IMR-90 (cell line): ENCODE measurements at regions not wholly inside any gene's neighbourhood (a gene's known extent, or its start where the extent isn't known, plus 50 kb on each side); places are given as distances from the start of the nearest gene placed in this dataset.

ENCODE experiments used
- ATAC-seq: fragments of 200-7000 bp; cut with Tn5 transposase; 2 replicates; pipeline ENCODE4 v1.9.1; 2020; ENCODE audit warnings: low read depth, mild to moderate bottlenecking, moderate library complexity
- BruUV-seq: library from RNA; stranded (reverse); fragments of 400-500 nt; replicated peaks from 2 replicates; lab custom pipeline; 2021; lab: Mats Ljungman, UMichigan
- CTCF ChIA-PET: fragments of 300-600 bp; formaldehyde crosslinking; extraction: SDS; loops from one replicate; lab custom pipeline; 2021; ENCODE audit warnings: antibody characterized with exemption; lab: Yijun Ruan, JAX
- POLR2A ChIA-PET: fragments of 300-600 bp; sonication (Branson Sonifier 250); formaldehyde crosslinking; loops from one replicate; lab custom pipeline; 2022; ENCODE audit warnings: antibody characterized with exemption; ENCODE audit not compliant: unreplicated experiment; lab: Charles Lee
- DNase-seq: peaks from one replicate; pipeline ENCODE4 v3.0.0; 2013
- H2AFZ ChIP-seq: replicated peaks from 2 replicates; pipeline ENCODE3; 2013; ENCODE audit warnings: low read length, mild to moderate bottlenecking; ENCODE audit not compliant: poor library complexity
- H2AK5ac ChIP-seq: 2 replicates; pipeline ENCODE4 v1.6.1; 2013; ENCODE audit warnings: low read depth, low read length, inconsistent platforms
- H2AK9ac ChIP-seq: replicated peaks from 2 replicates; pipeline ENCODE3; 2013; ENCODE audit warnings: mild to moderate bottlenecking, low read depth, low read length, moderate library complexity; ENCODE audit not compliant: poor library complexity
- H2BK120ac ChIP-seq: 2 replicates; pipeline ENCODE4 v1.6.1; 2013; ENCODE audit warnings: low read depth, low read length, inconsistent platforms
- H2BK15ac ChIP-seq: 3 replicates; pipeline ENCODE4 v1.6.1; 2013; ENCODE audit warnings: low read depth, low read length, inconsistent platforms
- H2BK20ac ChIP-seq: 2 replicates; pipeline ENCODE4 v1.6.1; 2013; ENCODE audit warnings: low read depth, mild to moderate bottlenecking, inconsistent platforms, low read length, moderate library complexity
- H2BK5ac ChIP-seq: 2 replicates; pipeline ENCODE4 v1.6.1; 2013; ENCODE audit warnings: mild to moderate bottlenecking, low read depth, low read length, inconsistent platforms; ENCODE audit not compliant: poor library complexity, severe bottlenecking
- H3K14ac ChIP-seq: replicated peaks from 2 replicates; pipeline ENCODE4 v1.6.1; 2013; ENCODE audit warnings: low read depth, low read length, inconsistent platforms
- H3K18ac ChIP-seq: 2 replicates; pipeline ENCODE4 v1.6.1; 2013; ENCODE audit warnings: low read depth, low read length, control low read depth
- H3K23ac ChIP-seq: 2 replicates; pipeline ENCODE4 v1.6.1; 2013; ENCODE audit warnings: low read depth, low read length, inconsistent platforms
- H3K27ac ChIP-seq: 2 replicates; pipeline ENCODE4 v1.5.1; 2013; ENCODE audit warnings: mild to moderate bottlenecking, control low read depth, low read length; ENCODE audit not compliant: insufficient read depth
- H3K27me3 ChIP-seq: 2 replicates; pipeline ENCODE4 v1.6.1; 2013; ENCODE audit warnings: low read length; ENCODE audit not compliant: control insufficient read depth, insufficient read depth
- H3K36me3 ChIP-seq: 2 replicates; pipeline ENCODE4 v1.6.1; 2013; ENCODE audit warnings: low read length, mixed read lengths; ENCODE audit not compliant: control insufficient read depth, insufficient read depth
- H3K4ac ChIP-seq: 2 replicates; pipeline ENCODE4 v1.6.1; 2013; ENCODE audit warnings: low read depth, low read length, inconsistent platforms
- H3K4me1 ChIP-seq: 2 replicates; pipeline ENCODE4 v1.6.1; 2013; ENCODE audit warnings: low read length, mixed read lengths; ENCODE audit not compliant: control insufficient read depth, insufficient read depth
- H3K4me2 ChIP-seq: 2 replicates; pipeline ENCODE4 v1.6.1; 2013; ENCODE audit warnings: low read depth, mild to moderate bottlenecking, control low read depth, low read length, moderate library complexity
- H3K4me3 ChIP-seq: 2 replicates; pipeline ENCODE4 v1.5.1; 2013; ENCODE audit warnings: low read depth, mild to moderate bottlenecking, control low read depth, low read length, moderate library complexity; ENCODE audit not compliant: insufficient read depth
- H3K56ac ChIP-seq: 2 replicates; pipeline ENCODE4 v1.6.1; 2013; ENCODE audit warnings: low read length, inconsistent platforms; ENCODE audit not compliant: insufficient read depth; ENCODE audit errors: extremely low read depth
- H3K79me1 ChIP-seq, 2 experiments: 2 replicates each; pipeline ENCODE4 v1.6.1; 2013; ENCODE audit warnings: low read length in 2 of 2, inconsistent platforms in 1 of 2, low read depth in 1 of 2
- H3K9ac ChIP-seq: 2 replicates; pipeline ENCODE4 v1.6.1; 2013; ENCODE audit warnings: low read depth, low read length, control low read depth
- H3K9me1 ChIP-seq: 2 replicates; pipeline ENCODE4 v1.6.1; 2013; ENCODE audit warnings: low read length, inconsistent platforms; ENCODE audit not compliant: insufficient read depth
- H3K9me3 ChIP-seq: 2 replicates; pipeline ENCODE4 v1.6.1; 2013; ENCODE audit warnings: low read length; ENCODE audit not compliant: control insufficient read depth, insufficient read depth
- H4K20me1 ChIP-seq: 2 replicates; pipeline ENCODE4 v1.6.1; 2013; ENCODE audit warnings: low read length, inconsistent platforms; ENCODE audit not compliant: insufficient read depth
- H4K5ac ChIP-seq: 2 replicates; pipeline ENCODE4 v1.6.1; 2013; ENCODE audit warnings: mild to moderate bottlenecking, low read depth, low read length, control low read depth
- H4K8ac ChIP-seq, 2 experiments: 2 replicates each; pipeline ENCODE4 v1.6.1; 2013; ENCODE audit warnings: low read depth in 2 of 2, low read length in 2 of 2, control low read depth in 1 of 2, inconsistent platforms in 1 of 2
- H4K91ac ChIP-seq: 2 replicates; pipeline ENCODE4 v1.6.1; 2013; ENCODE audit warnings: low read depth, low read length, inconsistent platforms; ENCODE audit not compliant: insufficient read depth
- BHLHE40 ChIP-seq: fragments of 150-350 bp; IDR thresholded peaks from 2 replicates; pipeline ENCODE4 v1.6.1; 2016; ENCODE audit warnings: mild to moderate bottlenecking, low read depth, low read length
- CEBPB ChIP-seq: IDR thresholded peaks from 2 replicates; pipeline ENCODE4 v1.6.1; 2012; ENCODE audit warnings: low read depth, low read length, improper control_type of control experiment
- CHD1 ChIP-seq: IDR thresholded peaks from 2 replicates; pipeline ENCODE4 v1.6.1; 2012; ENCODE audit warnings: low read depth, low read length, improper control_type of control experiment
- CTCF ChIP-seq: conservative IDR thresholded peaks from 2 replicates; pipeline ENCODE4 v1.5.1; 2012; ENCODE audit warnings: mild to moderate bottlenecking, low read depth, low read length, improper control_type of control experiment
- ELK1 ChIP-seq: fragments of 150-350 bp; IDR thresholded peaks from 2 replicates; pipeline ENCODE4 v1.6.1; 2016; ENCODE audit warnings: low read depth, mild to moderate bottlenecking, low read length, moderate library complexity, borderline replicate concordance
- FOS ChIP-seq: fragments of 150-350 bp; IDR thresholded peaks from 2 replicates; pipeline ENCODE4 v1.6.1; 2016; ENCODE audit warnings: low read depth, low read length
- MAFK ChIP-seq: IDR thresholded peaks from 2 replicates; pipeline ENCODE4 v1.6.1; 2012; ENCODE audit warnings: low read depth, low read length, improper control_type of control experiment
- MAZ ChIP-seq: IDR thresholded peaks from 2 replicates; pipeline ENCODE4 v1.6.1; 2012; ENCODE audit warnings: low read depth, mild to moderate bottlenecking, low read length, improper control_type of control experiment, moderate library complexity, borderline replicate concordance
- MXI1 ChIP-seq: IDR thresholded peaks from 2 replicates; pipeline ENCODE4 v1.6.1; 2012; ENCODE audit warnings: low read depth, mild to moderate bottlenecking, low read length, moderate library complexity, borderline replicate concordance
- NFE2L2 ChIP-seq: fragments of 150-350 bp; IDR thresholded peaks from 2 replicates; pipeline ENCODE4 v1.6.1; 2016; ENCODE audit warnings: low read depth, mild to moderate bottlenecking, low read length
- POLR2A ChIP-seq: IDR thresholded peaks from 2 replicates; pipeline ENCODE4 v1.6.1; 2012; ENCODE audit warnings: mild to moderate bottlenecking, low read depth, low read length
- RAD21 ChIP-seq: IDR thresholded peaks from 2 replicates; pipeline ENCODE4 v1.6.1; 2012; ENCODE audit warnings: low read length, improper control_type of control experiment
- RCOR1 ChIP-seq: IDR thresholded peaks from 2 replicates; pipeline ENCODE4 v1.6.1; 2012; ENCODE audit warnings: mild to moderate bottlenecking, low read length, improper control_type of control experiment; ENCODE audit not compliant: insufficient replicate concordance
- RFX5 ChIP-seq: IDR thresholded peaks from 2 replicates; pipeline ENCODE4 v1.8.0; 2012; ENCODE audit warnings: low read depth, mild to moderate bottlenecking, low read length, moderate library complexity
- SMC3 ChIP-seq: fragments of 150-350 bp; IDR thresholded peaks from 2 replicates; pipeline ENCODE4 v1.6.1; 2016; ENCODE audit warnings: low read depth, mild to moderate bottlenecking, antibody characterized with exemption, low read length, moderate library complexity
- USF2 ChIP-seq: fragments of 150-350 bp; IDR thresholded peaks from 2 replicates; pipeline ENCODE4 v1.6.1; 2017; ENCODE audit warnings: mild to moderate bottlenecking, antibody characterized with exemption, low read length, low read depth
- WGBS, 2 experiments: methylation state at CpG; one replicate each; pipeline versions ENCODE4 v1.1.5 to v1.1.7; 2013; ENCODE audit warnings: missing lambda C conversion rate in 2 of 2; ENCODE audit not compliant: insufficient read length in 1 of 2; ENCODE audit errors: extremely low coverage in 2 of 2; 5-methylcytosine and 5-hydroxymethylcytosine counted together
- dilution Hi-C: fragments of 300-500 bp; cut with HindIII; formaldehyde crosslinking; loops from one replicate; pipeline ENCODE4 v1.14.3; 2018; ENCODE audit warnings: low sequenced_read_pairs; ENCODE audit not compliant: unreplicated experiment
- in situ Hi-C: fragments of 300-500 bp; cut with MboI; formaldehyde crosslinking; loops from 3 replicates; pipeline ENCODE4 v1.14.3; 2019; ENCODE audit warnings: low sequenced_read_pairs, inconsistent platforms, mixed read lengths
- intact Hi-C: fragments of 100-400 bp; cut with micrococcal nuclease; formaldehyde crosslinking; loops from 2 replicates; pipeline ENCODE4 v1.10.0; 2022

DNA sequence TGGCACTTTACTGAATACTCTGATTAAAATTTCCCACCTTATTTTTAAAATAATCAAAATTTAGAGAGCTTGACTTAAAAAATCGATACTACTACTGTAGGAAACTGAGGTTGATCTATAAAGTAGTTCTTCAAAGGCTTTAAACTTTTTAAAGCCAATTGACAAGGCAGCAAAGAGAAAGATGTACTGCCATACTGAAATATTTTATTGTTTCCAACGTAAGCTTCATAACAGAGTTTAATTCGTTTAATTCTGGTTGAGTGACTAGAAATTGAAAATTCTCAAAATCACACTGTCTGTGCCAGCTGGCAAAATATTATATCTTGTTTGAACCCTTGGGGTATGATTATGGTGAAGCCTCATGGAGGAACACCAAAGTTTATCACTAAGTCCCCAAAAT lies 207.6 kb downstream of the UNC5CL start:
- H2BK15ac ChIP-seq: no peak overlapping the region
- no peak overlapping the region for H3K27ac ChIP-seq
- H3K4ac ChIP-seq: no peak overlapping the region
- H2BK20ac ChIP-seq: no peak overlapping the region
- no peaks in the 10 kb centered on the region for H3K79me1 ChIP-seq
- no peak overlapping the region for H2AK9ac ChIP-seq
- H3K27me3 ChIP-seq: peaks cover 2% of the 10 kb centered on the region; the same call in 1 of the 2 replicates
- H2BK120ac ChIP-seq: no peak overlapping the region
- ChIA-PET POLR2A (no interaction called here), CTCF (interaction anchor here (1.0 kb wide), 1 partner anchor 10 kb away, joined by 3 read pairs; no protein-coding TSS in a partner anchor)
- no peak overlapping the region for H2AFZ ChIP-seq
- H3K23ac ChIP-seq: no peak overlapping the region
- dilution Hi-C loops: no loop called here
- no peak overlapping the region for H2AK5ac ChIP-seq
- BruUV-seq: no TSS peak
- no peak overlapping the region for H4K5ac ChIP-seq
- H3K18ac ChIP-seq: no peak overlapping the region
- no peak overlapping the region for H3K9ac ChIP-seq
- no peak for DNase-seq
- H4K8ac ChIP-seq: no peak overlapping the region
- no peaks in the 10 kb centered on the region for H3K4me1 ChIP-seq
- H4K91ac ChIP-seq: no peak overlapping the region
- TF ChIP-seq RFX5 (no peak), POLR2A (no peak), RCOR1 (no peak), CTCF (no peak), ELK1 (no peak), SMC3 (no peak), NFE2L2 (no peak), RAD21 (no peak), CHD1 (no peak), BHLHE40 (no peak), FOS (no peak), MAZ (no peak), CEBPB (no peak), MAFK (no peak), USF2 (no peak), MXI1 (no peak)
- no peak for ATAC-seq
- H3K4me2 ChIP-seq: no peak overlapping the region
- H3K36me3 ChIP-seq: no peaks in the 10 kb centered on the region
- in situ Hi-C loops: loop anchor here (25.0 kb wide), 1 partner anchor 1469 kb away; no protein-coding TSS in a partner anchor
- WGBS, 2 experiments: no CpG with 5 or more reads among the region's 3 CpGs
- no peaks in the 10 kb centered on the region for H4K20me1 ChIP-seq
- no peak overlapping the region for H3K4me3 ChIP-seq
- intact Hi-C loops: no loop called here
- H3K9me1 ChIP-seq: no peaks in the 10 kb centered on the region
- H3K9me3 ChIP-seq: no peaks in the 10 kb centered on the region
- no peak overlapping the region for H2BK5ac ChIP-seq
- no peak overlapping the region for H3K56ac ChIP-seq
- H3K14ac ChIP-seq: no peak overlapping the region
